ENCODE measurements at regions not wholly inside any gene's neighbourhood (a gene's known extent, or its start where the extent isn't known, plus 50 kb on each side); places are given as distances from the start of the nearest gene placed in this dataset.

DNA sequence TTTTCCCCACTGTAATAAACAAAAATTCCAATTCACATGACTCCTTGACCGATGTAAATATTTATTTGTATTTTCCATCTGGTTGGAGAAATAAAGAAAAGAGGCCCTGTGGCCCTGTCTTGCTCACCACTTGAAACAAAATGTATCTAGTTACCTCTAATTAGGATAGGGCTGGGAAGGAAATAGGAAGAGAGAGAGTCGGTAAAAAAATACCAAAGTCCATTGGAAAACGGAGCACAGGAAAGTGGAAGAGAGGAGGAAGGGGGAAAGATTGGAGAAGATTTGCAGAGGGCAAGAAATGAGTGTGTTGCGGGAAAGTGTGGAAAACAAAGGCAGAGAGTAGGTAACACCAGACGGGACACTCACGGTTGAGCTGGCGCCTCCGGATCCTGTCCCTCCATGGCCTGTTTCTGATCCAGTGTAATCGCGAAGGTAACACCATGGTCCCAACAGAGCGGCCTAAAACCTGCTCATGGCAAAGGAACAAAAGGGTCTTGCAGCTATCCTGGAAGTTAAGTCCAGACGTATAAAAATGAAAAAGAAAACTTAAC is 105.8 kb upstream of the RIPOR2 start:
- Histone ChIP-seq H2BK20ac (ENCODE audit: low read depth, low read length, poor library complexity, severe bottlenecking) (no peak overlapping the region), H4K91ac (ENCODE audit: insufficient read length, low read depth, low read length) (no peak overlapping the region), H3K56ac (ENCODE audit: insufficient read length, low read depth, low read length) (no peak overlapping the region), H2AFZ (ENCODE audit: low read length) (peak overlapping the region; percentile 34), H3K27me3 (ENCODE audit: insufficient read depth, low read length) (no peaks in the 10 kb centered on the region), H2BK120ac (ENCODE audit: low read depth, low read length, poor library complexity, severe bottlenecking) (no peak overlapping the region), H3K9ac (ENCODE audit: extremely low read depth, insufficient read length, low read length) (no peak overlapping the region), H3K27ac (ENCODE audit: insufficient read length, low read depth, low read length) (no peak overlapping the region), H3K14ac (ENCODE audit: insufficient read depth, low read length) (no peak overlapping the region), H2AK5ac (ENCODE audit: insufficient read length, low read length) (no peak overlapping the region), H3K4me1 (ENCODE audit: insufficient read depth, low read length) (no peaks in the 10 kb centered on the region), H4K20me1 (ENCODE audit: control insufficient read depth, insufficient read depth, insufficient read length) (no peaks in the 10 kb centered on the region), H3K4ac (ENCODE audit: low read depth, low read length) (no peak overlapping the region), H2BK5ac (ENCODE audit: insufficient read length, low read length) (no peak overlapping the region), H3K23me2 (ENCODE audit: insufficient read length, low read depth, low read length, poor library complexity, severe bottlenecking) (no peaks in the 10 kb centered on the region), H3K4me2 (ENCODE audit: insufficient read depth, insufficient read length, low read length) (no peak overlapping the region), H2BK15ac (ENCODE audit: low read depth, low read length) (no peak overlapping the region), H3K23ac (ENCODE audit: insufficient read length, low read depth, low read length) (no peak overlapping the region), H3K79me1 (ENCODE audit: insufficient read depth, low read depth, low read length, poor library complexity, severe bottlenecking) (no peaks in the 10 kb centered on the region), H4K5ac (ENCODE audit: insufficient read length, low read depth, low read length) (no peak overlapping the region), H4K8ac (replicated peaks; ENCODE audit: insufficient read length, low read depth, low read length) (peak overlapping the region; percentile 45), H3K9me3 (ENCODE audit: control insufficient read depth, low read depth, low read length) (no peaks in the 10 kb centered on the region), H3K79me2 (ENCODE audit: insufficient read depth, low read length) (no peaks in the 10 kb centered on the region), H3T11ph (ENCODE audit: low read length) (no peak overlapping the region), H3K18ac (ENCODE audit: insufficient read length, low read depth, low read length) (no peak overlapping the region), H2BK12ac (ENCODE audit: insufficient read length, low read depth, low read length) (no peak overlapping the region)
- no peaks in the 10 kb centered on the region; a peak in 1 of 5 replicates for H3K9me3 Mint-ChIP-seq
- H3K4me3 Mint-ChIP-seq = no peak overlapping the region
- no peaks in the 10 kb centered on the region for H3K27me3 Mint-ChIP-seq (ENCODE audit: low read depth)
- H3K36me3 Mint-ChIP-seq (ENCODE audit: insufficient read depth in 1 of 3, low read depth in 3 of 3) = no peaks in the 10 kb centered on the region
- WGBS (ENCODE audit: extremely low coverage, insufficient read length, low lambda C conversion rate) = 100% methylated on average over 3 of the region's 12 CpGs
- H3K27ac Mint-ChIP-seq = no peak overlapping the region
- peaks cover 15 to 21% of the 10 kb centered on the region in 2 experiments for H3K4me1 Mint-ChIP-seq
- TF ChIP-seq, protein P1, sequence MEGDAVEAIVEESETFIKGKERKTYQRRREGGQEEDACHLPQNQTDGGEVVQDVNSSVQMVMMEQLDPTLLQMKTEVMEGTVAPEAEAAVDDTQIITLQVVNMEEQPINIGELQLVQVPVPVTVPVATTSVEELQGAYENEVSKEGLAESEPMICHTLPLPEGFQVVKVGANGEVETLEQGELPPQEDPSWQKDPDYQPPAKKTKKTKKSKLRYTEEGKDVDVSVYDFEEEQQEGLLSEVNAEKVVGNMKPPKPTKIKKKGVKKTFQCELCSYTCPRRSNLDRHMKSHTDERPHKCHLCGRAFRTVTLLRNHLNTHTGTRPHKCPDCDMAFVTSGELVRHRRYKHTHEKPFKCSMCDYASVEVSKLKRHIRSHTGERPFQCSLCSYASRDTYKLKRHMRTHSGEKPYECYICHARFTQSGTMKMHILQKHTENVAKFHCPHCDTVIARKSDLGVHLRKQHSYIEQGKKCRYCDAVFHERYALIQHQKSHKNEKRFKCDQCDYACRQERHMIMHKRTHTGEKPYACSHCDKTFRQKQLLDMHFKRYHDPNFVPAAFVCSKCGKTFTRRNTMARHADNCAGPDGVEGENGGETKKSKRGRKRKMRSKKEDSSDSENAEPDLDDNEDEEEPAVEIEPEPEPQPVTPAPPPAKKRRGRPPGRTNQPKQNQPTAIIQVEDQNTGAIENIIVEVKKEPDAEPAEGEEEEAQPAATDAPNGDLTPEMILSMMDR (conservative IDR thresholded peaks at IDR 0.05) = no peak
- DNase-seq = no peak

Measured in H9 (cell line).